ENCODE measurements at regions not wholly inside any gene's neighbourhood (a gene's known extent, or its start where the extent isn't known, plus 50 kb on each side); places are given as distances from the start of the nearest gene placed in this dataset.
A peak's percentile ranks its signal among the peaks of the same experiment; 100 is the strongest.
"Not testable (repeated sequence)": the region's sequence is repeated elsewhere in the genome, so short reads cannot be mapped to it uniquely, and the experiment has no call there.

DNA sequence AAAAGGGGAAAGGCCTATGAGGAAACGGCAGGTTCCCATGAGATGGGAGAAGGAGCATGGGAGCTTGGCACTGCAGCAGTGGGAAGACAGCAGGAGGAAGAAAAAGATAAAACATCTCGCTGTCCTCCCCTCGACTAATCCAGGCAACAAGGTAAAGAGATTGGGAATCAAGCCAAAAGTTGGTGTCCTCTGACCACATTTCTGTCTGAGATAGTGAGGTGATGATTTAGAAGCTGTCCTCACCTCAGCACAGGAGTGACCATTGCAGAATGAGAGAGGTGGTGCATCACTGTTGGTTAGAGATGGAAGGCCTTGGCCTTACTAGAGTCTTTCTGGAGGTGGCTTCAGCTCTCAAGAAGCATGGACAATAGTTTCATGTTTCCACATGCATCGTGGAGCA lies 226.6 kb upstream of the CCDC54 start:
- ATAC-seq: no peak
- H3K4me3 Mint-ChIP-seq: no peak overlapping the region
- H3K4me1 Mint-ChIP-seq: no peaks in the 10 kb centered on the region
- no peak overlapping the region for H3K27ac Mint-ChIP-seq
- H3K9me3 Mint-ChIP-seq: peaks cover 5% of the 10 kb centered on the region
- no peaks in the 10 kb centered on the region for H3K36me3 Mint-ChIP-seq
- H3K27me3 Mint-ChIP-seq: no peaks in the 10 kb centered on the region

DNA sequence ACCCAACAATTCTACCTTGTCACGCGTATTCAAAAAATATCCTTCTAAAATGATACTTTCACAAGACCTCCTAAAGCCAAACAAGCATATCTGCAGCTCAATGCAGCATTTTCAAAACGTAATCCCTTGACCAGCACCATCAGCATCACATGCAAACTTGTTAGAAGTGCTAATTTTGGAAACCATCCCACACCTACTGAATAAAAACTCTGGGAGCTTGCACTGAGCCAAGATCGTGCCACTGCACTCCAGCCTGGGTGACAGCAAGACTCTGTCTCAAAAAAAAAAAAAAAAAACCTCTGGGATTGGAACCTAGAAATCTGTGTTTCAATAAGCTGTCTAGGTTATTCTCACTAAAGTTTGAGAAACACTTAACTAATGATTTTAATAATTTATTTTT lies 223.3 kb upstream of the CCDC54 start:
- H3K4me3 Mint-ChIP-seq: no peak overlapping the region
- ATAC-seq: no peak
- H3K9me3 Mint-ChIP-seq: peaks cover 16% of the 10 kb centered on the region
- no peaks in the 10 kb centered on the region for H3K36me3 Mint-ChIP-seq
- no peaks in the 10 kb centered on the region for H3K27me3 Mint-ChIP-seq
- H3K4me1 Mint-ChIP-seq: no peaks in the 10 kb centered on the region
- H3K27ac Mint-ChIP-seq: no peak overlapping the region

DNA sequence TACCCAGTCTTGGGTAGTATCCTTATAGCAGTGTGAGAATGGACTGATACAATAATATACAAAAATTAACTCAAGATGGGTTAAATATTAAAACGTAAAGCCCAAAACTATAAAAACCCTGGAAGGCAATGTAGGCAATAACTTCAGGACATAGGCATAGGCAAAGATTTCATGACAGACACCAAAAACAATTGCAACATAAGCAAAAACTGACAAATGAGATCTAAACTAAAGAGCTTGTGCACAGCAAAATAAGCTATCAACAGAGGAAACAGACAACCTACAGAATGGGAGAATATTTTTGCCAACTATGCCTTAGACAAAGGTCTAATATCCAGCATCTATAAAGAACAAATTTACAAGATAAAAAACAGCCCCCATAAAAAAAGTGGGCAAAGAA lies 204.8 kb upstream of the CCDC54 start:
- Mint-ChIP-seq H3K4me1 (no peaks in the 10 kb centered on the region), H3K27ac (no peak overlapping the region), H3K27me3 (no peaks in the 10 kb centered on the region), H3K4me3 (no peak overlapping the region), H3K9me3 (peaks cover 15% of the 10 kb centered on the region), H3K36me3 (no peaks in the 10 kb centered on the region)
- no peak for ATAC-seq

DNA sequence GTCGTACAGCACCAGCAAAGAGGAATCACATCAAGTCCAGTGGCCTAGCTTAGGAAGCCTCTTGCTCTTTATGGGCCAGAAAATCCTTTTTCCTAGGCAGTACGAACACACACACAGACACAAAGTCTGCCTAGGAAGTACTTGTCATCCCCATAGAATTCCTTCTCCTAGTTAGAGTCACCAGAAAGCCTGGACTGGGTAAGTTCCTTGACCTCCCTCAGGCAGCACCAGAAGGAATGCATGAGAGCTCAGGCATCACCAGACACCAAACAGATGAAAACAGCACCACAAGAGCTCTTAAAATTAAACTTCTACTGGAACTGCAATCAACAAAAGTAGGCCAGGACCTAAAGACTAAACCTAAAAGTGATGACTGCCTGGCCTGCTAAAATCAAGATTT lies 192.9 kb upstream of the CCDC54 start:
- Mint-ChIP-seq H3K36me3 (no peaks in the 10 kb centered on the region), H3K9me3 (no peaks in the 10 kb centered on the region)

DNA sequence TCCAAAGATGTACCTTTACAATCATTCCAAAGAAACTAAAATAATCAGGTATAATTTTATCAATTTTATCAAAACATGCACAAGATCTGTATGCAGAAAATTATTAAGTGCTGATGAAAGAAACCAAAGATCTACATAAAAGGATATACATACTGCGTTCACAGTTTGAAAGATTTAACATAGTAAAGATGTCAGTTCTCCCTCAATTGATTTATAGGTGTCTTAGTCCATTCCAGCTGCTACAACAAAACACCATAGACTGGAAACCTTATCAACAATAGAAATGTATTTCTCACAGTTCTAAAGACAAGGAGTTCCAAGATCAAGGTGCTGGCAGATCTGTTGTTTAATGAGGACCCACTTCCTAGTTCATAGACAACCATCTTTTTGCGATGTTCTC lies 189.0 kb upstream of the CCDC54 start:
- Mint-ChIP-seq H3K27ac (no peak overlapping the region), H3K4me1 (no peaks in the 10 kb centered on the region), H3K27me3 (peaks cover 10% of the 10 kb centered on the region), H3K4me3 (no peak overlapping the region), H3K36me3 (no peaks in the 10 kb centered on the region), H3K9me3 (no peaks in the 10 kb centered on the region)
- ATAC-seq: no peak

More for the DNA sequence above, 192.9 kb upstream of the CCDC54 start:
- peaks cover 24% of the 10 kb centered on the region for H3K27me3 Mint-ChIP-seq
- no peaks in the 10 kb centered on the region for H3K4me1 Mint-ChIP-seq
- no peak overlapping the region for H3K4me3 Mint-ChIP-seq
- no peak for ATAC-seq
- H3K27ac Mint-ChIP-seq: no peak overlapping the region

DNA sequence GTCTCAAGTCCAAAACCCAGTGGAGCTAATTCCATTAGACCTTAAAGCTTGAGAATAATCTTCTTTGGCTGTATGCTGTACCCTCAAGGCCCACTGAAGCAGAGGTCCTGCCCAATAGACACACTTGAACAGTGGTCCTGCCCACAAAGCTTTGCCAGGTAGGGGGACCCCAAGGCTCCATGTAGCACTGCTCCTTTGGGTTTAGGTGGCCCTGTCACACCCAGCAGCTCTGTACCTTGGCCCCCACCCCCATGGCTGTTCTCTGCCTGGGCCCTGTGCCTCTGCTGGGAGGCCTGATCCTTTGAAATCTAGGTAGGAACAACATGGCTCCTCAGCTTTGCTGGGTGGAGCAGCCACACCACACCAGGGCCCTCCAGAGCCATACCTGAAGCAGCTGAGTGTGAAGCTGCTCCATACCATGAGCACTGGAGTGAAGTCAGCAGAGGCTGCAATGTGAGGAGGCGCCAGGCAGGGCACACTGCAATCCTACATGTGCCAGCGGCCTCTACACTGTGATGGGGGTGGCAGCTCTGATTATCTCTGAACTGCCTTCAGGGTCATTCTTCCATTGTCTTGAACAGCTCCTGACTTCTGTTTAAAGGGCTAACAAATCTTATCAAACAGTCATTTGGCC lies 188.0 kb upstream of the CCDC54 start:
- H3K4me1 Mint-ChIP-seq: no peaks in the 10 kb centered on the region
- H3K4me3 Mint-ChIP-seq: no peak overlapping the region
- no peaks in the 10 kb centered on the region for H3K9me3 Mint-ChIP-seq
- H3K27ac Mint-ChIP-seq: no peak overlapping the region
- peaks cover under 1% of the 10 kb centered on the region for H3K27me3 Mint-ChIP-seq
- H3K36me3 Mint-ChIP-seq: no peaks in the 10 kb centered on the region
- peak; percentile 64 for ATAC-seq

DNA sequence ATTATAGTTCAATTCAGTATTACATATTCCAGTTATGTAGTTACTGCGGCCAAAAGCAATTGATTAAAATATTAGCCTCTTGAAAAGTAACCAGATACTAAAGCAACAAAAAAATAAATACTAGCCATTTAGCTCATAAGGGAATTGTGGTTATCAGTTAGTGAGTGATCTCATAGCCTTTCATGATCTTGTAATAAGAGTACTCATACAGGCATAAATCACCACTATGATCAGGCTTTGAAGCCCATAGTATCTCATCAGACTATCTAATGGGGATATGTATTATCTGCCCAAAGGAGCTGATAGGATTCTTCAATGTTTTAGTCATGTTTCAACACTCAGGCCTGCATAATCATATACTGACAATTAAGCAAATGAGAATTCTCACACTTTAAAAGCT lies 184.1 kb upstream of the CCDC54 start:
- Mint-ChIP-seq H3K27me3 (peaks cover 17% of the 10 kb centered on the region), H3K4me3 (no peak overlapping the region), H3K4me1 (no peaks in the 10 kb centered on the region), H3K36me3 (no peaks in the 10 kb centered on the region), H3K9me3 (no peaks in the 10 kb centered on the region), H3K27ac (no peak overlapping the region)
- no peak for ATAC-seq

DNA sequence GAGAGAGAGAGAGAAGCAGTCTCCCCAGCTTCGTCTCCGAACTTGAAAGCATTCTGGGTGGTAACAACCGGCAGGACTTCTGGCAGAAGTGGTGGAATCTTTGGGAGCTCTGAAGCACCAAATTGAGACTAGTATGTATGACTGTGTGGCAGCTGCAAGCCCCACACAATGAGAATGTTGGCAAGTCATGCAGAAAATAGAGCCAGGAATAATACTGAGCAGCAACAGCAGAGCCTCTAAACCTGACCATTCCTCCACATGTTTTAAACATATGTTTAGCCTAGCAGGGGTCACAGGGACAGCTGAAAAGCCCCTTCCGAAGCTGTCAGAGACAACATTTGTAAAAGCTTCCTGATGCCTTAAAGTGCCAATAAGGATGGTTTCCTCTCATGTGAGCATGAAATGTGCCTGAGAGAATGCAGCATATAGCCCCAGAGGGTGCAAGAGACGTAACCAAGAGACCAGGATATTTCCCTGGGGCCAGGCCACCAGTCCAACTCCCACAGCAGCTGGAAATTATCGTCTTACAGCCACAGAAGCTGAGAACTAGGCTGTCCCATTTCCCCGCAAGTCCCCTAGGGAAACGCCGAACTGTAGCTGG lies 178.6 kb upstream of the CCDC54 start:
- no peak overlapping the region for H3K4me3 Mint-ChIP-seq
- no peaks in the 10 kb centered on the region for H3K9me3 Mint-ChIP-seq
- ATAC-seq: no peak
- H3K36me3 Mint-ChIP-seq: no peaks in the 10 kb centered on the region
- peaks cover 29% of the 10 kb centered on the region for H3K27me3 Mint-ChIP-seq
- no peak overlapping the region for H3K27ac Mint-ChIP-seq
- H3K4me1 Mint-ChIP-seq: no peaks in the 10 kb centered on the region

DNA sequence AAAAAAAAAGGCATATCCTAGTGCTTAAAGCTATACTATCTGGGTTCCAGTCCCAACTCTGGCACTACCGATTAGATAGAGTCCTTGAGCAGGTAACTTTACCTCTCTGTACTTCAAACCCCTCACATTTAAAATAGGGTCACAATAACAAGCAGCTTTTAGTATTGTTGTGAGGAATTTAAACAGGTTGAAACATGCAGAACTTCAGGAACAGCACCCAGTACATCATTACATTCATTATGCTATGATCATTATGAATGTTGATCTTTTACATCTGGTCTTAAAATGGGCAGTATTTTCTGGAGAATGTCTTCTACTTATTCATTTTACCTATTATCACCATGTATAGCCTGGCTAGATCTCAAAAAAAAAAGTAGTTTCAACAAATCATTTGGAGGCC lies 176.1 kb upstream of the CCDC54 start:
- Mint-ChIP-seq H3K36me3 (no peaks in the 10 kb centered on the region), H3K9me3 (no peaks in the 10 kb centered on the region), H3K4me3 (no peak overlapping the region), H3K4me1 (no peaks in the 10 kb centered on the region), H3K27ac (no peak overlapping the region), H3K27me3 (peaks cover 23% of the 10 kb centered on the region)
- no peak for ATAC-seq

DNA sequence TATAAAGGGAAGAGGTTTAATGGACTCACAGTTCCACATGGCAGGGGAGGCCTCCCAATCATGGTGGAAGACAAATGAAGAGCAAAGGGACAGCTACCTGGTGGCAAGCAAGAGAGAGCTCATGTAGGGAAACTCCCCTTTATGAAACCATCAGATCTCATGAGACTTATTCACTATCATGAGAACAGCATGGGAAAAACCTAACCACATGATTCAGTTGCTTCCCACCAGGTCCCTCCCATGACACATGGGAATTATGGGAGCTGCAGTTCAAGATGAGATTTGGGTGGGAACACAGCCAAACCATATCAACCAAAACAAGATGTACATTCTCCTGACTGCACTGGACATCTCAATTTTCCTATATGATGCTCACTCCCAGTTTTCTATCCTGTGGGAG lies 174.4 kb upstream of the CCDC54 start:
- H3K4me3 Mint-ChIP-seq, H3K27ac Mint-ChIP-seq, ATAC-seq: not testable (repeated sequence)

DNA sequence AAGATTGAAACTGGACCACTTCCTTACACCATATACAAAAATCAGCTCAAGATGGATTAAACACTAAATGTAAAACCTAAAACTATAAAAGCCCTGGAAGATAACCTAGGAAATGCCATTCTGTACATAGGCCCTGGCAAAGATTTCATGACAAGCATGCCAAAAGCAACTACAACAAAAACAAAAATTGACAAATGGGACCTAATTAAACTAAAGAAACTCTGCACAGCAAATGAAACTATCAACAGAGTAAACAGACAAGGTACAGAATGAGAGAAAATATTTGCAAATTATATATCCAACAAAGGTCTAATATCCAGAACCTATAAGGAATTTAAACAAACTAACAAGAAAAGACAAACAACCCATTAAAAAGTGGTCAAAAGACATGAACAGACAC lies 173.1 kb upstream of the CCDC54 start:
- H3K27ac Mint-ChIP-seq: no peak overlapping the region
- peaks cover 16% of the 10 kb centered on the region for H3K27me3 Mint-ChIP-seq
- H3K9me3 Mint-ChIP-seq: no peaks in the 10 kb centered on the region
- no peaks in the 10 kb centered on the region for H3K36me3 Mint-ChIP-seq
- no peaks in the 10 kb centered on the region for H3K4me1 Mint-ChIP-seq
- ATAC-seq: no peak
- no peak overlapping the region for H3K4me3 Mint-ChIP-seq

More for the DNA sequence above, 174.4 kb upstream of the CCDC54 start:
- H3K27me3 Mint-ChIP-seq: peaks cover 16% of the 10 kb centered on the region
- not testable (repeated sequence) for H3K9me3 Mint-ChIP-seq, H3K4me1 Mint-ChIP-seq, H3K36me3 Mint-ChIP-seq

DNA sequence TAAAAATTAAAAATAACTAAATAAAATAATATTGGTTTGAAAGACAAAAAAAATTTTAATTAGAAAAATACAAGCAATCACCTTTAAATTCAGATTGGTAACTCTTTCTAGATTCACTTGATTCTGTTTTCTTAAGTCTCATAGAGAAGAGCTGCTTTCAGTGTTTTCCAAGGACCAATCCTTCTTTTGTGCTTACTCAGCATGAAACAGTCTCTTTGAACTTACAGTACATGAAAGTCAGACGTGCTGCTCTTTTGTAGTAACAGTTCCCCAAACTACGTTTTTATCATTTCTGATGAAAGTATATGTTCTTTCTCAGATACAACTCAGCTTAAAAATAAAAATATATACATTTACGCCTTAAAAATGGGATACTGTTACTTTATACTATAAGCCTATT lies 171.9 kb upstream of the CCDC54 start:
- Mint-ChIP-seq H3K27me3 (peaks cover 16% of the 10 kb centered on the region), H3K4me1 (no peaks in the 10 kb centered on the region), H3K27ac (no peak overlapping the region), H3K4me3 (no peak overlapping the region), H3K36me3 (no peaks in the 10 kb centered on the region), H3K9me3 (no peaks in the 10 kb centered on the region)
- no peak for ATAC-seq

DNA sequence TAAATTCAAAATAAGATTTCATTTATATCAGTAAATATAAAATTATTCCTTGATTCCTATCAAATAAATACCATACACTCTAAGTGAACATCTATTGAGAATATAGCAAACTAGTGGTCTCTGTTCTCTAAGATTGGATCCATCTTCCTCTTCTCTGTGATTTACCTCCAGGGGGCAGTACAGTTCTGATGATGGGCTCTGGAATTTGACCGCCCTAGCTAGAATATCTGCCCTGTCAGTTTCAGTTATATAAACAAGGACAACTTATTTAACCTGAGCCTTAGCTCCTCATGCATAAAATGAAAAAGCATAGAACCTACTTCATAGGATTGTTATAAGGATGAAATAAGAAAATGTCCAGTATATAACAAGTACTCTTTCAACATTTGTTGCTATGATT lies 171.1 kb upstream of the CCDC54 start:
- H3K27me3 Mint-ChIP-seq: peaks cover 16% of the 10 kb centered on the region
- no peaks in the 10 kb centered on the region for H3K9me3 Mint-ChIP-seq
- H3K4me1 Mint-ChIP-seq: no peaks in the 10 kb centered on the region
- H3K4me3 Mint-ChIP-seq: no peak overlapping the region
- no peak overlapping the region for H3K27ac Mint-ChIP-seq
- no peak for ATAC-seq
- H3K36me3 Mint-ChIP-seq: no peaks in the 10 kb centered on the region

DNA sequence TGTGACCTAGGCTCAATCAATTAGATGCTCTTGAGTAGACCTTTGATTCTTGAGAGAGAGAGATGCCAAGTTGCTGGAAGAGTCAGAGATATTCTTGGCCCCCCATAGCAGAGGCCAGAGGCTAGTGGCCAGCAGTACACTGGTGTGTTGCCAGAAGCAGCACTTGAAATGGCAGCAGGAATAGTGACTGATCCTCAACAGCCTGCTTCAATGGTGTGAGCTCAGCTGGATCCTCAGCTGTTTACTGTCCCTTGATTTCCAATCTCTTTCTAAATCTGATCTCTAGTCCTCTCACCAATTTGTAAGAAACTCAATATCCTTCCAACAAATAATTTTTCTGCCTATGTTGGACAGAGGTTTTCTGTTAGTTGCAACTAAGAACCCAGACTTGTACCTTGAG lies 170.3 kb upstream of the CCDC54 start:
- Mint-ChIP-seq H3K27ac (no peak overlapping the region), H3K27me3 (peaks cover 16% of the 10 kb centered on the region), H3K36me3 (no peaks in the 10 kb centered on the region), H3K9me3 (no peaks in the 10 kb centered on the region), H3K4me3 (no peak overlapping the region), H3K4me1 (no peaks in the 10 kb centered on the region)
- ATAC-seq: no peak

DNA sequence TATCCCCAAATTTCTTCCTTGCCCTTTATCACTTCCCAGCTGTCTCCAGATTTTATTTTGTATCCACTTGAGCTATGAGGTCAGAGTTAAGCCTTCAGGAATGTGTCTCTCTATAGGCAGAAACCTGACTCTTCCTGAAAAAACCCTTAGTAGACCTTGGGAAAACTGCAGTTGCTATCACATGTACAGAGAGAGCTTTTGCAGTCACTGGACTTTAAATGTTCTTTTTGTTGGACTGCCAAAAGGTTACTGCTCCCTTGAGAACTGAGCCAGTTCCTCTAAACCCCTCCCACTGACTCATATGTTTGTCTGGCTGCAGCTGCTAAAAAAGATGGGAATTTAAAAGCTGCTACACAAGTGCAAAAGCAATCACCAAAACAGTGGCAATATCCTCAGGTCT lies 169.1 kb upstream of the CCDC54 start:
- H3K4me1 Mint-ChIP-seq: no peaks in the 10 kb centered on the region
- no peak overlapping the region for H3K4me3 Mint-ChIP-seq
- no peaks in the 10 kb centered on the region for H3K36me3 Mint-ChIP-seq
- H3K27ac Mint-ChIP-seq: no peak overlapping the region
- H3K27me3 Mint-ChIP-seq: peaks cover 16% of the 10 kb centered on the region
- ATAC-seq: no peak
- no peaks in the 10 kb centered on the region for H3K9me3 Mint-ChIP-seq

DNA sequence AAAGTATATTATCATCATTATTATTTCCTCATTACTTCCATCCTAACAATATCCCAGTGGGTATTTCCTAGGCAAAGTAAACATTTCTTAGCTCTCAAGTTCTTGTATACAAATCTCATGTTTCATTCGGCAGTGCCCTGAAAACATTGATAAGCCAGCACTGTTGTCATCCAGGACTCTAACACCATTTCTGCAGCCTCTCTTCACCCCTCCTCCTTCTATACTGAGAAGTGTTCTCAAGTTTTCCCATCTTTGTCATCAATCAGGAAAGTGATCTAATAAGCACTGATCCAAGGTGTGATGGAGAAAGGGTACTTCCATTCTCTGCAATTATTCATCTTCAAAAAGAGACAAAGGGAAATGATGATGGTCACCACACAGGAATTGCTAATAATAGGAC lies 168.4 kb upstream of the CCDC54 start:
- Mint-ChIP-seq H3K27ac (no peak overlapping the region), H3K36me3 (no peaks in the 10 kb centered on the region), H3K9me3 (no peaks in the 10 kb centered on the region), H3K27me3 (peaks cover 12% of the 10 kb centered on the region), H3K4me1 (no peaks in the 10 kb centered on the region), H3K4me3 (no peak overlapping the region)
- ATAC-seq: no peak
